Keratinocyte (primary cell): ENCODE measurements at regions not wholly inside any gene's neighbourhood (a gene's known extent, or its start where the extent isn't known, plus 50 kb on each side); places are given as distances from the start of the nearest gene placed in this dataset.

Source experiments
- DNase-seq: peaks from one replicate; pipeline ENCODE4 v3.0.0-alpha.2; 2011; ENCODE audit warnings: low read depth, missing footprints, low spot score
- FAIRE-seq: peaks from 2 replicates; lab custom pipeline; 2011; peaks lifted over from hg19 to GRCh38; lab: Jason Lieb, UNC
- H2AFZ ChIP-seq: 2 replicates; pipeline ENCODE4 v1.6.0; 2012; ENCODE audit warnings: low read length, control low read depth, inconsistent platforms; ENCODE audit not compliant: control insufficient read depth
- H3K27ac ChIP-seq: 2 replicates; pipeline ENCODE4 v1.5.1; 2011; ENCODE audit warnings: low read length; ENCODE audit not compliant: control insufficient read depth, insufficient read depth
- H3K27me3 ChIP-seq: 3 replicates; pipeline ENCODE4 v1.6.0; 2011; ENCODE audit warnings: low read length; ENCODE audit not compliant: control insufficient read depth, insufficient read depth; ENCODE audit errors: extremely low read depth
- H3K36me3 ChIP-seq, 2 experiments: 2 replicates in 1 of 2; 3 replicates in 1 of 2; pipeline ENCODE4 v1.5.1; 2011; ENCODE audit warnings: low read length in 2 of 2, mild to moderate bottlenecking in 1 of 2; ENCODE audit not compliant: control insufficient read depth in 2 of 2, insufficient read depth in 2 of 2; ENCODE audit errors: extremely low read depth in 1 of 2
- H3K4me1 ChIP-seq: 3 replicates; pipeline ENCODE4 v1.5.1; 2011; ENCODE audit warnings: low read length; ENCODE audit not compliant: control insufficient read depth, insufficient read depth; ENCODE audit errors: extremely low read depth
- H3K4me2 ChIP-seq: 3 replicates; pipeline ENCODE4 v1.6.0; 2011; ENCODE audit warnings: low read depth, low read length; ENCODE audit not compliant: control insufficient read depth, insufficient read depth; ENCODE audit errors: extremely low read depth
- H3K4me3 ChIP-seq, 3 experiments: fragments of 200-600 bp in 1 of 3; sonication (generic) in 1 of 3; 2 replicates in 2 of 3; 3 replicates in 1 of 3; pipeline ENCODE4 v1.5.1; 2011 to 2016; ENCODE audit warnings: low read length in 3 of 3, mild to moderate bottlenecking in 3 of 3, control low read depth in 2 of 3, inconsistent platforms in 1 of 3, low read depth in 1 of 3, mixed read lengths in 1 of 3, mixed run types in 1 of 3, moderate library complexity in 1 of 3; ENCODE audit not compliant: control insufficient read depth in 2 of 3, insufficient read depth in 2 of 3; ENCODE audit errors: extremely low read depth in 1 of 3
- H3K79me2 ChIP-seq: 2 replicates; pipeline ENCODE4 v1.6.0; 2012; ENCODE audit warnings: low read length; ENCODE audit not compliant: control insufficient read depth, insufficient read depth
- H3K9ac ChIP-seq: 3 replicates; pipeline ENCODE4 v1.6.0; 2011; ENCODE audit warnings: low read length; ENCODE audit not compliant: control insufficient read depth, insufficient read depth; ENCODE audit errors: extremely low read depth
- H3K9me1 ChIP-seq: 3 replicates; pipeline ENCODE4 v1.6.0; 2011; ENCODE audit warnings: low read length; ENCODE audit not compliant: control insufficient read depth, insufficient read depth; ENCODE audit errors: extremely low read depth
- H3K9me3 ChIP-seq: 2 replicates; pipeline ENCODE4 v1.5.1; 2012; ENCODE audit warnings: low read depth, low read length; ENCODE audit not compliant: control insufficient read depth
- H4K20me1 ChIP-seq: 3 replicates; pipeline ENCODE4 v1.6.0; 2011; ENCODE audit warnings: low read length; ENCODE audit not compliant: control insufficient read depth, insufficient read depth; ENCODE audit errors: extremely low read depth
- EZH2 ChIP-seq: IDR thresholded peaks from one replicate; pipeline ENCODE4 v1.6.1; 2012; ENCODE audit warnings: inconsistent platforms, mild to moderate bottlenecking, low read length, moderate library complexity
- dilution Hi-C: fragments of 300-500 bp; cut with MboI; formaldehyde crosslinking; loops from one replicate; pipeline ENCODE4 v1.7.0; 2020; ENCODE audit warnings: low sequenced_read_pairs; ENCODE audit not compliant: extremely low pct_ligation_motif_present
- TF ChIP-seq, protein P1 (sequence below), 3 experiments: IDR thresholded peaks in 1 of 3; conservative IDR thresholded peaks in 1 of 3; optimal IDR thresholded peaks in 1 of 3; 2 replicates in 2 of 3; 3 replicates in 1 of 3; pipeline versions ENCODE3 to v1.5.1; 2011; ENCODE audit warnings: low read length in 3 of 3, mild to moderate bottlenecking in 3 of 3, moderate library complexity in 2 of 3, control low read depth in 1 of 3, inconsistent platforms in 1 of 3; ENCODE audit not compliant: insufficient read depth in 2 of 3; ENCODE audit errors: extremely low read depth in 1 of 3

DNA sequence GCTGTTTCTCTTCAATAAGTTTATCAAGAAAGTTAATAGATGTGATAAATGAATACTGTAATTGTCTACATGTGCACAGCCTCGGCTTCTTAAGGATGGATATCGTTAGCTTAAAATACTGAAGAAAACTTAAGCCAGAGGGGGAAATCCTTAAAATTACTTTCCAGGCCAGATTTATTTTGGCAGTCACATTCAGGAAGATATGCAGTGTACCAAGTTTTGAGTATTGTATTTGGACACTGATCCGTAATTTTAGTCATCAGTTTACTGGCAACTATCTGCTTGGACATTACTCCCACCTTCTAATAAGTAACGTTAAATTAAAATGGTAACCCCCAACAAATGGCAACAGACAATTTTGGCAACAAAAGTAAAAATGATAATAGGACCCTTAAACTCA lies 770.0 kb upstream of the ZEB2 start:
- Histone ChIP-seq H4K20me1 (no peaks in the 10 kb centered on the region), H3K36me3 (no peaks in the 10 kb centered on the region), H3K4me2 (no peak overlapping the region), H3K9ac (no peak overlapping the region), H3K27me3 (no peaks in the 10 kb centered on the region), H3K27ac (no peak overlapping the region), H2AFZ (no peak overlapping the region), H3K9me3 (no peaks in the 10 kb centered on the region), H3K9me1 (no peaks in the 10 kb centered on the region), H3K4me1 (peaks cover 3% of the 10 kb centered on the region), H3K4me3 (no peak overlapping the region), H3K79me2 (no peaks in the 10 kb centered on the region)
- dilution Hi-C loops = no loop called here
- DNase-seq (no peak), FAIRE-seq (no peak)
- no peak for TF ChIP-seq EZH2
- TF ChIP-seq, protein P1, sequence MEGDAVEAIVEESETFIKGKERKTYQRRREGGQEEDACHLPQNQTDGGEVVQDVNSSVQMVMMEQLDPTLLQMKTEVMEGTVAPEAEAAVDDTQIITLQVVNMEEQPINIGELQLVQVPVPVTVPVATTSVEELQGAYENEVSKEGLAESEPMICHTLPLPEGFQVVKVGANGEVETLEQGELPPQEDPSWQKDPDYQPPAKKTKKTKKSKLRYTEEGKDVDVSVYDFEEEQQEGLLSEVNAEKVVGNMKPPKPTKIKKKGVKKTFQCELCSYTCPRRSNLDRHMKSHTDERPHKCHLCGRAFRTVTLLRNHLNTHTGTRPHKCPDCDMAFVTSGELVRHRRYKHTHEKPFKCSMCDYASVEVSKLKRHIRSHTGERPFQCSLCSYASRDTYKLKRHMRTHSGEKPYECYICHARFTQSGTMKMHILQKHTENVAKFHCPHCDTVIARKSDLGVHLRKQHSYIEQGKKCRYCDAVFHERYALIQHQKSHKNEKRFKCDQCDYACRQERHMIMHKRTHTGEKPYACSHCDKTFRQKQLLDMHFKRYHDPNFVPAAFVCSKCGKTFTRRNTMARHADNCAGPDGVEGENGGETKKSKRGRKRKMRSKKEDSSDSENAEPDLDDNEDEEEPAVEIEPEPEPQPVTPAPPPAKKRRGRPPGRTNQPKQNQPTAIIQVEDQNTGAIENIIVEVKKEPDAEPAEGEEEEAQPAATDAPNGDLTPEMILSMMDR (optimal IDR thresholded peaks at IDR 0.05 in 1 of 3, IDR thresholded peaks at IDR 0.05 in 1 of 3, conservative IDR thresholded peaks at IDR 0.05 in 1 of 3; ENCODE audit: extremely low read depth in 1 of 3, insufficient read depth in 2 of 3, low read length in 3 of 3) = no peak

DNA sequence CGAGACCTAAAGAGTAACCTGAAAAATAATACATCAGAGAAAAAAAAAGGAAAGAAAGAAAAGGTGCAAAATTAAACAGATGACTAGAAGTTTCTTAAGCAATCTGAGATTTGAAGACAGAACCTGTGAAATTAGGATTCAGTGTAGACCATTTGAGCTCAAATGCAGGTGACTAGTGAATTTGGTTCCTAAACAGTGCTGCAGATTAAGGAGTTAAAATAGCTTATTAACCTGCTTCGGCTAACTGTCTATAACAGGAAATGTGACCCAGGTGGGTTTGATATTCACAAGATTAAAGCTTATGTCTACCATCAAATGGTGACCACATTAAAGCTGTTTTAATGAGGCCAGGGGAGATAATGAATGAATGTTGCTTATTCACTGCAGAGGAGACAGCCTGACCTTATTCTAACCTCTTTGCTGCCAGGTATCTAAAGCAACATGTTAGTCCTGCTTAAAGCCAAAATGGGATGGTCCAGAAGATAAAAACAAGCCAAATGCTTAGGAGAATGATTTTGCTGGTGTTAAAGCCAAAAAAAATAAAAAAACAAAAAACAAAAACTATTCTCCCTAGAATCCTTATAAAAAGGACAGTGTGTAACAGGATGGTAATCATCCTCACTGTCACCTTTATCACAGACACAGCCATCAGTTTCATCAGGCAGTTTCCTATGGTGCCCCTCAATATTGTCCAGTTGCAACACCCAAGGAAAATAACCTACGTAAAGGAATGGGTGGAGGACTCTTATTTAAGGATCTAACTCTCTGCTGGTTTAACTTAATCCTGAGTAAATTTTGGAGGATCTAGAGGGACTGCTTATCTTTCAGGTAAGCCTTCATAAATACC lies 769.0 kb upstream of the ZEB2 start:
- Histone ChIP-seq H3K27ac (no peak overlapping the region), H3K9me1 (no peaks in the 10 kb centered on the region), H3K4me3 (no peak overlapping the region), H2AFZ (no peak overlapping the region), H3K9me3 (no peaks in the 10 kb centered on the region), H4K20me1 (no peaks in the 10 kb centered on the region), H3K9ac (no peak overlapping the region), H3K79me2 (no peaks in the 10 kb centered on the region), H3K4me1 (peaks cover 3% of the 10 kb centered on the region), H3K27me3 (no peaks in the 10 kb centered on the region), H3K4me2 (no peak overlapping the region), H3K36me3 (no peaks in the 10 kb centered on the region)
- DNase-seq = no peak
- TF ChIP-seq, protein P1 (optimal IDR thresholded peaks at IDR 0.05 in 1 of 3, IDR thresholded peaks at IDR 0.05 in 1 of 3, conservative IDR thresholded peaks at IDR 0.05 in 1 of 3; ENCODE audit: extremely low read depth in 1 of 3, insufficient read depth in 2 of 3, low read length in 3 of 3) = no peak
- no peak for TF ChIP-seq EZH2
- dilution Hi-C loops = no loop called here
- FAIRE-seq = no peak
